NB4 (cell line): ENCODE measurements at regions not wholly inside any gene's neighbourhood (a gene's known extent, or its start where the extent isn't known, plus 50 kb on each side); places are given as distances from the start of the nearest gene placed in this dataset.

Experiments used
- CTCF ChIP-seq: IDR thresholded peaks from one replicate; pipeline ENCODE4 v1.5.1; 2012; ENCODE audit warnings: low read depth, low read length
- MAX ChIP-seq: IDR thresholded peaks from 2 replicates; pipeline ENCODE4 v1.6.1; 2011; ENCODE audit warnings: low read depth, low read length
- MYC ChIP-seq: IDR thresholded peaks from 2 replicates; pipeline ENCODE4 v1.6.1; 2011; ENCODE audit warnings: low read depth, low read length
- POLR2A ChIP-seq: IDR thresholded peaks from 2 replicates; pipeline ENCODE4 v1.6.1; 2011; ENCODE audit warnings: mild to moderate bottlenecking; ENCODE audit not compliant: insufficient read length; ENCODE audit errors: extremely low read depth

GRCh38 chr4:143046906-143047305 is 137.8 kb upstream of the USP38 start:
- TF ChIP-seq POLR2A: no peak
- TF ChIP-seq CTCF: no peak
- no peak for TF ChIP-seq MAX
- TF ChIP-seq MYC: no peak
